ENCODE measurements at regions not wholly inside any gene's neighbourhood (a gene's known extent, or its start where the extent isn't known, plus 50 kb on each side); places are given as distances from the start of the nearest gene placed in this dataset.

DNA sequence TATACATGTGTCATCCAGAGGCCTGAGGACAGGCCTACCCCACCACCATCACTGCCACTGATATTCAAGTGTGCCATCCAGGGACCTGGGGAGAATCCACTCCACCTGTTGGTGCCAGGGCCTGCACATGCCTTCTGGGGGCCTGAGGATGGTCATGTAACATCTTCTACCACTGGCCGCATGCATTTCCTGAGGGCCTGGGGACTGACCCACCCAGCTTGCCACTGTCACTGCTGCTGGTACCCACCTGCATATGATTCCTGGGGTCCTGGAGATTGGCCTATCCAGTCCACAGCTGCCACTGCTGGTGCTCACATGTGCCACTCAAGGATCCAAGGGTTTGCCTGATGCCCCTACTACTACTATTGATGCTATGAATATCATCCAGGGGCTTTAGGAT lies 184.3 kb upstream of the SYNCRIP start:
- no peaks in the 10 kb centered on the region for H3K36me3 Mint-ChIP-seq (ENCODE audit: low read depth)
- no peaks in the 10 kb centered on the region for H3K4me1 Mint-ChIP-seq
- peaks cover 62% of the 10 kb centered on the region for H3K9me3 Mint-ChIP-seq
- TF ChIP-seq, protein P1, sequence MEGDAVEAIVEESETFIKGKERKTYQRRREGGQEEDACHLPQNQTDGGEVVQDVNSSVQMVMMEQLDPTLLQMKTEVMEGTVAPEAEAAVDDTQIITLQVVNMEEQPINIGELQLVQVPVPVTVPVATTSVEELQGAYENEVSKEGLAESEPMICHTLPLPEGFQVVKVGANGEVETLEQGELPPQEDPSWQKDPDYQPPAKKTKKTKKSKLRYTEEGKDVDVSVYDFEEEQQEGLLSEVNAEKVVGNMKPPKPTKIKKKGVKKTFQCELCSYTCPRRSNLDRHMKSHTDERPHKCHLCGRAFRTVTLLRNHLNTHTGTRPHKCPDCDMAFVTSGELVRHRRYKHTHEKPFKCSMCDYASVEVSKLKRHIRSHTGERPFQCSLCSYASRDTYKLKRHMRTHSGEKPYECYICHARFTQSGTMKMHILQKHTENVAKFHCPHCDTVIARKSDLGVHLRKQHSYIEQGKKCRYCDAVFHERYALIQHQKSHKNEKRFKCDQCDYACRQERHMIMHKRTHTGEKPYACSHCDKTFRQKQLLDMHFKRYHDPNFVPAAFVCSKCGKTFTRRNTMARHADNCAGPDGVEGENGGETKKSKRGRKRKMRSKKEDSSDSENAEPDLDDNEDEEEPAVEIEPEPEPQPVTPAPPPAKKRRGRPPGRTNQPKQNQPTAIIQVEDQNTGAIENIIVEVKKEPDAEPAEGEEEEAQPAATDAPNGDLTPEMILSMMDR (IDR thresholded peaks at IDR 0.05) = no peak
- H3K4me3 Mint-ChIP-seq = no peak overlapping the region
- H3K27ac Mint-ChIP-seq = no peak overlapping the region
- H3K27me3 Mint-ChIP-seq (ENCODE audit: low read depth, poor library complexity) = no peaks in the 10 kb centered on the region
- DNase-seq = no peak

DNA sequence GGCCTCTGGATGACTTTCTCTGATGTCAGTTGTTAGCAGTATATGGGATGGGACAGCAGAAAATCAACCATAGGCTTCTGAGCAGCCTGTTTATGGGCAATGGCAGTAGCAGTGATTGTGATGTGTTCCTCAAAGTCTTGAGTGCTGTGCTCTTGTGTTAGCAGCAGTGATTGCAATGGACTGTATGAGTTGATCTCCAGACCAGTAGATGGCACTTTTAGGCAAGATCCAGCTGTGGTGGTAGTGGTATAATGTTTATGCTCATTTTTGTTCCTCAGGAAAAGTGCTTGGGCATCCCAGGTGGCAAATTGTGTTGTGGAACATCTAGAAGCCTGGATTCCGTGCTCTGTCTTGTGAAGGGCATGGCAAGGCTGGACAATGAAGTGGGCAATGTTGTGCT lies 181.6 kb upstream of the SYNCRIP start:
- H3K4me3 Mint-ChIP-seq = no peak overlapping the region
- H3K27ac Mint-ChIP-seq = no peak overlapping the region
- TF ChIP-seq, protein P1 (IDR thresholded peaks at IDR 0.05) = no peak
- DNase-seq = no peak
- H3K9me3 Mint-ChIP-seq = peaks cover 69% of the 10 kb centered on the region
- peaks cover 4% of the 10 kb centered on the region for H3K27me3 Mint-ChIP-seq (ENCODE audit: low read depth, poor library complexity)
- H3K36me3 Mint-ChIP-seq (ENCODE audit: low read depth) = no peaks in the 10 kb centered on the region
- H3K4me1 Mint-ChIP-seq = no peaks in the 10 kb centered on the region

DNA sequence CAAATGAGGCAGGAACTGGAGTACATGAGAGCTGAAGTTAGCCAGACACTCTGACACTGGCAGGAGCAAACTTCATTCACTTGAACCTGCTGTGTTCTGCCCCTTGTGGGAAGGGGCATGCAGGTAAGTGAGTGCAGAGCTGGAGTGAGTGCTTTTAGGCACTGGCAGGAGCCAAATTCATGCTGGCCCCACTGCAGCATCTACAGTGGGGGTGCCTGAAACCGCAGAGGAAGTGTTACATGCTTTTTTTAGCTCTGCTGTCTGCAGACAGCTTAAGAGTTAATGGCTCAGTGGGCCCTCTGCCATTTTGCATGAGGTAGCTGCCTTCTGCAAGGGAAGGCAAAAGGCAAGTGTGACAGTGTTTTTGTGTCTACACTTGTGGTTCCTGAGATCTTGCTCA lies 167.9 kb upstream of the SYNCRIP start:
- H3K9me3 Mint-ChIP-seq = peaks cover 72% of the 10 kb centered on the region
- no peak for DNase-seq
- H3K4me1 Mint-ChIP-seq = no peaks in the 10 kb centered on the region
- H3K4me3 Mint-ChIP-seq = no peak overlapping the region
- TF ChIP-seq, protein P1 (IDR thresholded peaks at IDR 0.05) = no peak
- peaks cover 3% of the 10 kb centered on the region for H3K27me3 Mint-ChIP-seq (ENCODE audit: low read depth, poor library complexity)
- H3K36me3 Mint-ChIP-seq (ENCODE audit: low read depth) = peaks cover 1% of the 10 kb centered on the region
- no peak overlapping the region for H3K27ac Mint-ChIP-seq

DNA sequence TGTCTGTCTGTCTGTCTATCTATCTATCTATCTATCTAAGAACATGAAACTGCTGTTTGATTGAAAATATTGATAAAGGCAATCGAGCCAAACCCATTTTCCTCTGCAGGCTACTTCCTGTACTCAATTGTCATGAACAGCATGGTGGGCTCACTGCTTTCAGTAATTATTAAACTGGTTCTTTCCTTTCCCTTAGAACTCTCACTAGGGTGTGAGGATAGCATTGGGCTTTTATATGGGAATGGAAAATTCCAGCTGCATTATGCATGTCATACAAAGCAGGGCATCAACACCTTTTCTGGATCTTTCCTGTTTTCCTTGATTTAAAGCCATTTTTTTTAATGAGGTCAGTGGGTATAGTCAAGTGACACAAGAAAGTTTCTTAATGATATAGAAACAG lies 161.0 kb upstream of the SYNCRIP start:
- Mint-ChIP-seq H3K4me1 (no peaks in the 10 kb centered on the region), H3K9me3 (peaks cover 26% of the 10 kb centered on the region), H3K27me3 (ENCODE audit: low read depth, poor library complexity) (no peaks in the 10 kb centered on the region), H3K27ac (no peak overlapping the region), H3K36me3 (ENCODE audit: low read depth) (no peaks in the 10 kb centered on the region), H3K4me3 (no peak overlapping the region)
- DNase-seq = no peak
- TF ChIP-seq, protein P1 (IDR thresholded peaks at IDR 0.05) = no peak

DNA sequence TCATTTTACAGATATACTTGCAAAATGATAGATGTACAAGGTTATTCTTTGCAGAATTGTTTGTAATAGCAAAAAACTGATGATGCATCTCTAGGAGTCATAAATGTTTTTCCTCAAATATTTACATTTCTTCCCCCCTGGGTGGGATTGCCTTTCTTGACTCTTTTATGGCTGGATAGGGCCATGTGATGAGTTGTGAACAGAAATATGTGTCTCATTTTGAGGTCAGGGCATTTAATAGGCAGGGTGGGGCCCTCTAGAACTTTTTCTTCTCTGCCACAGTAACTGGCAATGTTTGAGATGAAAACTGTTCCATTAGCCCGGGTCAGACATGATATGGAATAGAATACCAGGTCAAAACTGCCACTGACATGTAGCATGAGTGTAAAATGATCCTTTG lies 159.5 kb upstream of the SYNCRIP start:
- TF ChIP-seq, protein P1 (IDR thresholded peaks at IDR 0.05) = no peak
- H3K36me3 Mint-ChIP-seq (ENCODE audit: low read depth) = no peaks in the 10 kb centered on the region
- DNase-seq = no peak
- H3K4me3 Mint-ChIP-seq = no peak overlapping the region
- no peak overlapping the region for H3K27ac Mint-ChIP-seq
- peaks cover 13% of the 10 kb centered on the region for H3K9me3 Mint-ChIP-seq
- H3K4me1 Mint-ChIP-seq = no peaks in the 10 kb centered on the region
- H3K27me3 Mint-ChIP-seq (ENCODE audit: low read depth, poor library complexity) = no peaks in the 10 kb centered on the region

DNA sequence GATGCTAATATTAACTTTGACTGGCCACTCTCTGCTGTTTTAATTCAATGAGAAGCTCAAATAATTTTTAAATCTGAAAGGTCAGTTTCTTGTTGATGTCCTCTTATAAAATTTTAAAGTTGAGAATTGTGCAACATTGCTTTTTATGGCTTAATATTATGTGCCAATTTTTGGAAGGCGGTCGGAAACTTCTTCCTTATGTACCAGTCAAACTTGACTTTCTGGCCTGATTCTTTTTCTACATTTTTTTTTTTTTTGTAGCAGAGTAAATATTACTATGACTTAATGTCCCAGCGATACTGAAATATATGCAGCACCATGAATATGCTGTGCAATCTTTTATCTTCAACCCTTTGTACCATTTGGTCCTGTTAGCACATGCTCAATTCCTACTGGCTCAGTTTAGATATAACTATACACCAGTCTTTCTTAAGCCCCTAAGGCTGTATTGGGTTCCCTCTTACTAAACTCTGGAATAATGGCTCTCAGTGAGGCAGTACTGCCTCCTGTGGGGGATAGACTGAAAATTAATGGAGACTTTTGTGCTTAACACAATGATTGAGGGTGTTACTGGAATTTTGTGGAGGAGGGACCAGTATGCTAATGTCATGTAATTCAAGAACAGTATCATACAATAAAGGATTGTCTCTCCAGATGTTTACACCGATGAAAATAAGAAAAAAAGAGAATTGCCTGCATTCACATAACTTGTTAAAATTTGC lies 156.4 kb upstream of the SYNCRIP start:
- no peak for DNase-seq
- Mint-ChIP-seq H3K9me3 (no peaks in the 10 kb centered on the region), H3K4me3 (no peak overlapping the region), H3K27me3 (ENCODE audit: low read depth, poor library complexity) (no peaks in the 10 kb centered on the region), H3K4me1 (no peaks in the 10 kb centered on the region), H3K27ac (no peak overlapping the region), H3K36me3 (ENCODE audit: low read depth) (no peaks in the 10 kb centered on the region)
- TF ChIP-seq, protein P1 (IDR thresholded peaks at IDR 0.05) = no peak
